Heart right ventricle (tissue), 16 donors: ENCODE measurements at regions not wholly inside any gene's neighbourhood (a gene's known extent, or its start where the extent isn't known, plus 50 kb on each side); places are given as distances from the start of the nearest gene placed in this dataset.

ENCODE experiments used
- ATAC-seq, 8 donors: fragments of 200-7000 bp; cut with Tn5 transposase; one replicate each; pipeline ENCODE4 v1.9.1; 2020; ENCODE audit warnings: mild to moderate bottlenecking in 8 of 8, moderate library complexity in 8 of 8, moderate number of reproducible peaks in 1 of 8
- DNase-seq, 2 donors: peaks; one replicate each; pipeline ENCODE4 v3.0.0-alpha.2; 2020
- H3K27ac ChIP-seq, 10 donors: fragments of 200-600 bp; sonication (generic) in 2 of 10; one replicate each; pipeline versions ENCODE4 v1.5.0 to v1.8.0; 2020 to 2022; ENCODE audit warnings: mild to moderate bottlenecking in 3 of 10
- H3K27me3 ChIP-seq, 7 donors: fragments of 200-600 bp; one replicate each; pipeline ENCODE4 v1.8.0; 2021 to 2022; ENCODE audit warnings: mild to moderate bottlenecking in 2 of 7
- H3K36me3 ChIP-seq, 9 donors: fragments of 200-600 bp; sonication (generic) in 1 of 9; one replicate each; pipeline versions ENCODE4 v1.5.0 to v1.8.0; 2020 to 2022; ENCODE audit warnings: mild to moderate bottlenecking in 2 of 9
- H3K4me1 ChIP-seq, 9 donors: fragments of 200-600 bp; sonication (generic) in 1 of 9; one replicate each; pipeline versions ENCODE4 v1.5.0 to v1.8.0; 2020 to 2022; ENCODE audit warnings: mild to moderate bottlenecking in 4 of 9
- H3K4me3 ChIP-seq, 10 donors: fragments of 200-600 bp; sonication (generic) in 2 of 10; one replicate each; pipeline versions ENCODE4 v1.5.0 to v1.8.0; 2020 to 2022; ENCODE audit warnings: mild to moderate bottlenecking in 7 of 10, moderate library complexity in 2 of 10
- H3K9me3 ChIP-seq, 11 donors: fragments of 200-600 bp in 10 of 11; sonication (generic) in 2 of 11; one replicate each; pipeline versions ENCODE4 v1.5.0 to v1.8.0; 2013 to 2022; ENCODE audit warnings: mild to moderate bottlenecking in 2 of 11, control low read depth in 1 of 11, moderate library complexity in 1 of 11
- CTCF ChIP-seq, 9 donors: fragments of 200-600 bp; sonication (generic) in 2 of 9; IDR thresholded peaks; one replicate each; pipeline versions ENCODE4 v1.5.0 to v1.8.0; 2021 to 2022; ENCODE audit warnings: antibody characterized with exemption in 9 of 9, mild to moderate bottlenecking in 5 of 9, moderate library complexity in 1 of 9
- WGBS, 2 donors: extraction: QIAGEN DNeasy Blood & Tissue Kit; methylation state at CpG; one replicate each; pipeline ENCODE4 v1.1.7; 2013; ENCODE audit warnings: inconsistent platforms in 1 of 2; 5-methylcytosine and 5-hydroxymethylcytosine counted together
- intact Hi-C, 10 donors: fragments of 100-400 bp; cut with DNase I; formaldehyde crosslinking; loops; one replicate each; pipeline versions ENCODE4 v1.11.1 to v1.14.2; 2022
- donor health status: Arrhythmogenic right ventricular cardiomyopathy.
- donor health status: ischemic (EF 13 %, LVEDD 7.1; RV severe dilation, severe dysfunction).
- donor health status: healthy with polysubstance abuse.
- donor health status: DM: no; HTN: yes; CAD: no.
- donor health status: DM: no; HTN: no; CAD: no.
- donor health status: ischemic (EF 25% LVEDD 6.9; RV normal size, moderate dysfunction).
- donor health status: ischemic (EF 25% LVEDD 5.7; RV mildly dilated, moderate dysfunction).
- donor health status: healthy.
- donor health status: DM: yes; HTN: yes; CAD: no.
- donor health status: Ischemic cardiomyopathy.
- donor health status: ischemic (EF 35%, LVEDD 5.7; RV mildly dilated, moderate dysfunction).
- donor health status: nonischemic (EF 11% LVEDD 7.7; RV severe dilation, severe dysfunction).
- donor health status: DM: yes; HTN: yes; CAD: no.
- donor health status: PGD.
- donor health status: ischemic (EF 29% LVEDD 5.4; RV normal size, mild dysfunction).
- donor health status: nonischemic (EF 23%, LVEDD 6.1; RV moderate dilation, normal function).

GRCh38 chr5:88389338-88390095 lies 120.9 kb upstream of the TMEM161B start:
- no peak overlapping the region for H3K4me3 ChIP-seq
- H3K36me3 ChIP-seq = no peaks in the 10 kb centered on the region
- no peak for DNase-seq
- intact Hi-C loops = no loop called here
- H3K27ac ChIP-seq = no peak overlapping the region
- WGBS, 2 donors = 75 to 76% methylated on average over 4 of the region's 4 CpGs
- no peaks in the 10 kb centered on the region for H3K27me3 ChIP-seq
- H3K9me3 ChIP-seq = no peaks in the 10 kb centered on the region
- TF ChIP-seq CTCF (IDR thresholded peaks at IDR 0.05) = no peak
- no peaks in the 10 kb centered on the region for H3K4me1 ChIP-seq
- ATAC-seq = no peak

- DNase-seq (no peak), ATAC-seq (no peak)
- Histone ChIP-seq H3K27ac (no peak overlapping the region), H3K9me3 (no peaks in the 10 kb centered on the region), H3K4me3 (no peak overlapping the region), H3K36me3 (no peaks in the 10 kb centered on the region), H3K27me3 (no peaks in the 10 kb centered on the region), H3K4me1 (no peaks in the 10 kb centered on the region)
- no peak for TF ChIP-seq CTCF (IDR thresholded peaks at IDR 0.05)
- intact Hi-C loops = no loop called here
- WGBS, 2 donors = 66% methylated on average over 7 of the region's 7 CpGs
Observed at GRCh38 chr5:88388476-88389337, 120.1 kb upstream of the TMEM161B start.

- Histone ChIP-seq H3K4me1 (no peaks in the 10 kb centered on the region), H3K27me3 (no peaks in the 10 kb centered on the region), H3K36me3 (no peaks in the 10 kb centered on the region), H3K9me3 (no peaks in the 10 kb centered on the region), H3K27ac (no peak overlapping the region), H3K4me3 (no peak overlapping the region)
- 66 to 72% methylated on average over 4 of the region's 4 CpGs for WGBS, 2 donors
- TF ChIP-seq CTCF (IDR thresholded peaks at IDR 0.05) = no peak
- DNase-seq (no peak), ATAC-seq (no peak)
- intact Hi-C loops = no loop called here
Observed at GRCh38 chr5:88384886-88385285, 116.2 kb upstream of the TMEM161B start.

GRCh38 chr5:88380332-88380731 lies 111.7 kb upstream of the TMEM161B start:
- 60 to 69% methylated on average over 3 of the region's 3 CpGs for WGBS, 2 donors
- H3K4me1 ChIP-seq = peaks cover 0 to 8% (median 0%) of the 10 kb centered on the region in 9 donors
- H3K27me3 ChIP-seq = no peaks in the 10 kb centered on the region
- intact Hi-C loops = no loop called here
- no peaks in the 10 kb centered on the region for H3K36me3 ChIP-seq
- no peak for ATAC-seq
- H3K27ac ChIP-seq = no peak overlapping the region
- TF ChIP-seq CTCF (IDR thresholded peaks at IDR 0.05) = no peak
- DNase-seq = no peak
- peaks cover 0 to 7% (median 0%) of the 10 kb centered on the region in 11 donors for H3K9me3 ChIP-seq
- no peak overlapping the region for H3K4me3 ChIP-seq
